NCI-H524 treated with DMSO at 0.1 percent for 48 hours (cell line): ENCODE measurements at regions not wholly inside any gene's neighbourhood (a gene's known extent, or its start where the extent isn't known, plus 50 kb on each side); places are given as distances from the start of the nearest gene placed in this dataset.

Source experiments
- DNase-seq: peaks from one replicate; lab custom pipeline; 2025; lab: John Stamatoyannopoulos, UW

DNA sequence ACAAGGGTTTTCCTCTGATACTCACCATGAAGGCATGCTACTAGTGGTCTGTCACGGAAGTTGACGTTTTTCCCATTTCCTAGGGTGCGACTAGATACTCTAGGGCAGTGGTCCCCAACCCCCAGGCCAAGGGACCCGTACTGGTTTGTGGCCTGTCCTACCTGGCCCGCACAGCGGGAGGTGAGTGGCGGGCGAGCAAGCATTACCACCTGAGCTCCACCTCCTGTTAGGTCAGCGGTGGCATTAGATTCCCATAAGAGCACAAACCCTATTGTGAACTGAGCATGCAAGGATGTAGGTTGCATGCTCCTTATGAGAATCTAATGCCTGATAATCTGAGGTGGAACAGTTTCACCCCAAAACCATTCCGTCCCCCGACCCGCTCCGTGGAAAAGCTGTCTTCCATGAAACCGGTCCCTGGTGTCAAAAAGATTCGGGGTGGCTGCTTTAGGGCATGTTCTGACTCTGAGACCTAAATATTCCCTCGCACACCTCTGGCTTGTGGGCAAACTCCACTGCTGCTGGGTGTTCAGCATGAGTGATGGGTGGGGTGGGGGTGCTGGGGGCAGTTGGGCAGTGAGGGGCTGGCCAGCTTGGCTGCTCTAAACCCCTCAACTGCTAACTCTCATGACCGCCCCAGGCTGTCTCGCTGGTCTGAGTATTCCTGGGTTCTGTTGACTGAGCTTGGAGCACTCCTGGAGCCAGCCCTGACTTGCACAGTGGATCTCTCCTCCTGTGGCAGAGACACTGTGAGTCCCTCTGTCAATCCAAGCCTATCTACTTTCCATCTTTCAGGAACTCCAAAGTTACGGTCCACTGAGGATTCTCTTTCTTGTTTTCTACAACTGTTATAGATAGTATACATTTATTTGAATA is 78.3 kb upstream of the NEK6 start:
- DNase-seq, result no peak

DNA sequence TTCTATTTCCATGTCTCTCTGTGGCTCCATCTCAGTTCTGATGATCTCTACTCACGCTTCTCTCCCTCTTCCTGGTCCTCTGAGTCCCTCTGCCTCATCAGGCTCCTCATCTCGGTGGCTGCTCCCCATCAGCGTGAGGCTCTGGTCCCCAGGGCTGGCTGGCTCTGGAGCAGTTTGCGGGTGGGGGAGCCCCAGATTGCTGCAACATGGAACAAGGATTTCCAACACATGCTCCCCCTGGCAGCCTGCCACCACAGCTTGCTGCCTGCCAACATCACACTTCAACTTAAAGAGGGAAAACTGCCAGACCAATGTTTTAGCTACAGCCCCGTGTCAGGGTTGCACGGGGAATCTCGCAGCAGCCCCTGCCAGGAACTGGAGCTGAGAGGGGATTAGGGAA is 77.2 kb upstream of the NEK6 start:
- DNase-seq, result peak; percentile 14

DNA sequence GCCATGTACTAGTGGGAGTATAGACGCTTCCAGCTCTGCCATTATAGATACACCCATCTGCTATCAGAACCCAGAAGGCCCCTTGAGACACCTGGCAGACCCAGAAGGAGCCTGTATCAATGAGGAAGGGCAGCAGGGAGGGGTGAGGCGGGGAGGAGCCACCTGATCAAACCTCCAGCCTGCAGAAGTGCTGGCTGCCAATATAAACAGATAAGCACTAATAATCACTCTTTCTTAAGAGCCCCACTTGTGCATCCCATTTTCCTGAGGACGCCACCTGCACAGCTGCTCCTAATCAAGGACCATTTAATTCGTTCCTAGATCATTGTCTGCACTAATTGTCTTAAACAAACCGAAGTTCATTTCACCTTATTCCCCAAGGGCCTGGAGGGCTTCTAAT is 75.0 kb upstream of the NEK6 start:
- peak; percentile 100 for DNase-seq

DNA sequence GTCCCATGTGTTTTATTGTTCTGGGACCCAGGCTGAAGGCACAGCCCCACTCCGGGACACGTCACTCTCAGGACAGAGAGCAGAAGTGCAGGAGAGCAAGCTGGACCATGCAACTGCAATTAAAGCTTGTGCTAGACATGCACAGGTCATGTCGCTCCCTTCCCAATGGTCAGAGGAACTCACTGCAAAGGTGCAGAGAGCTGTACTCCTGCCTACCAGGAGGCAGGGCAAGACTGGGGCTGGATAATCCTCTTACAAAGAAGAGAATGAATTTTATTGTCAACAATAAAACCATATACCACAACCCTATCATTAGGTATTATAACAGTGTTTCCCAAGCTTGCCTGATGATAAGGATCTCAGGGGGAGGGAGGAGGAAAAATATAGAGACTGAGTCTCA is 74.0 kb upstream of the NEK6 start:
- DNase-seq, result no peak

DNA sequence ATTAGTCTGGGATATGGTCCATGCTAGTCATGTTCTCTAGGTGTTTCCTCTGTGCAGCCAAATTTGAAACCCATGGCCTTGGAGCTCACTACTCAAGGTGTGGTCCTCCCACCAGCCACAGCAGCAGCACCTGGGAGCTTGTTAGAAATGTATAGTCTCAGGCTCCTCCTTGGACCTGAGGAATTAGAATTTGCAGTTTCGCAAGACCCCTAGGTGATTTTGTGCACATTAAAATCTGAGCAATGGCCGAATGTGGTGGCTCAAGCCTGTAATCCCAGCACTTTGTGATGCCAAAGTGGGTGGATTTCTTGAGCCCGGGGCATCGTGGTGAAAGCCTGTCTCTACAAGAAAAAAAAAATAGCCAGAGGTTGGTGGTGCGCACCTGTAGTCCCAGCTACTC is 72.3 kb upstream of the NEK6 start:
- DNase-seq, result no peak

DNA sequence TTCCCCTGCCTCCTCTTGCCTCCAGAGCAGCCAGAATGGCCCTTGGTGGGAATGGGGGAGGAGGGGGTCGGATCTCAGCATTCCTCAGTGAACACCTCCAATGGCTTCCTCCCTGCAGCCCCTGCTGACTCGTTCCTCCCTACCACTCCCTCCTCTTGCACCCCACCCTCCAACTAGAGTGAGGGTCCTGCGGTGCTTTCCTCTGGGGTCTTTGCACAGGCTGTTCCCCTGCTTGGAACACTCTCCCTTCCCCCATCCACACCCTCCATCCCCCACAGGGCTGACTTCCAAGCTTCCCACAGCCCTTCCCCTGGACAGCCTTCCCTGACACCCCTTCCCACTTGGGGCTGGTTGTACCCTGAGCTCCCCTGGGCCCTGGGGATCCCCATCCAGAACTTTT is 70.4 kb upstream of the NEK6 start:
- DNase-seq, result no peak

DNA sequence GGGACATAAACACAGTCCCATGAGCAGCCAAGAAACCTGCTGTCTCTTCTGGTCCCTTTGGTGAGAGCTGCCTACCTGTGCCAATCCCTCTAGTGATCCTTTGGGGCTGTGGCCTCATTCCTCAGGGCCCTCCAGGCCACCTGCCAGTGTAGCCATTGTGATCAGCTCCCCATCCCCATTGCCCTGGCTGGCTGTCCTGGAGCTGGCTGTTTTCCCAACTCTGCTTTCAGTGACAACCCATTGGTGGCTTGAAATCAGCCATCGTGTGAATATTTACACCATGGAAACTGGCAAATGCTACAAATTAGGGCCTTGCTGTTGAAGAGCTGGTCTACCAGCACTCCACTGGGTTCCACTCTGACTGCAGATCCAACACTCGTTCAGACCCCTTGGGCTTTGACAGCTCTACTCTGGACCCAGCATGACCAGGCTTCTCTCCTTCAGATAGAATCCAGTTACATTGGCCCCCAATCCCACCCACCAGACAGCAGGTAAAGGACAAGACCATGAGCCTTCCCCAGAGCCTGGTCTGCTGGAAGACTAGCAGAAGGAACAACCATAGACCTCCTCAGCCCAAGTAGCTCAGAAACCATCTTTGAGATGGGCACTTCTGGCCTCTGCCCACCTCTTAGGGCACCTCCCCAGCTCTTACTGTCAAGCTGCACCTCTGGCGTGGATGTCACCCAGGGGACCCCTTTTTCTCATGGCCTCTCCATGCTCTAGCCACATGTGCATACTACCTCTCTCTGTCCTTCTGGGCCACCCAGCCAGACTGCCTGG is 69.2 kb upstream of the NEK6 start:
- DNase-seq, result no peak

DNA sequence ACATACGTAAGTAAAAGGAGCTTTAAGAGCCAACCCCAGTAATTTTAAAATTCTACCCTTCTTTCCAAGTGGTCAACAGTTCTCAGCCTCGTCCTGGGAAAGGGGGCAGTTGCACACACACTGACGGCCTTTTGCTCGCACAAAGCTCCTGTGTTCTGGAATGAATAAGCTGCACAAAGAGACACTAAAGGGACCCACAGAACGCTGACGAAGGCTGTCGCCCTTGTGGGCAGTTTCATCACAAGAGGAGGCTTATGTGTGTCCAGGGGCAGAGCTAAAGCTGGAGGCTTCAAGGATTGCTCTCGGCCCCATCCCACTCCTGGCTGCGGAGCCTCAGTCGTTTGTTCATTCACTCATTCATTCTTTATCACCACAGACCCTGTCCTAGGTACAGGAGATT is 67.0 kb upstream of the NEK6 start:
- DNase-seq, result no peak

DNA sequence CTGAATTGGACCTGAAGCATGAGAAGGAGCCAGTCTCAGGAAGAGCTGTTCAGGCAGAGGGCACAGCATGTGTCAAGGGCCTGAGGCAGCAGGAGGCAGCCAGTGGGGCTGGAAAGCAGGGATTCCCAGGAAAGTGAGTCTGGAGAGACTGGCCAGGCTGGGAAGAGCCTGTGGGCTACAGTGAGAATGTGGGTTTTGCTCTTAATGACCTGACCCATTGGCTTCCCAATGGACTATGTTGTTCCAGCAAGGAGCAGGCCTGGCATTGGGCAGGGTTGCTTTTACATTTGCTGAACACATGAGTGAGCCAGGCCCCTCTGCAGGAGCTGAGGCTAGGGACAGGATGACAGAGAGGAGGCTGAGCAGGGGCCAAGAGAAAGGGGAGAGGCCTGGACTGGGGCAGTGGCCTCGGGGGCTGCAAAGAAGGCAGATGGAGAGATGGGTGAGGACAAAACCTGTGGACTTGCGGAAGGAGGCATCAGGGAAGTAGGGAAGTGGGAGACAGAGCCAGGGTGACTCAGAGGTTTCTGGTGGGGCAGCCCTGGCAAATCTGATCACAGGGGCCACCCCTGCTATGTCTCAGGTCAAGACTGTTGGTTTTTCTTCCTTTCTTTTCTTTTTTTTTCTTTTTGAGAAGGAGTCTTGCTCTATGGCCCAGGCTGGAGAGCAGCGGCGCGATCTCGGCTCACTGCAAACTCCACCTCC is 65.9 kb upstream of the NEK6 start:
- DNase-seq, result no peak

DNA sequence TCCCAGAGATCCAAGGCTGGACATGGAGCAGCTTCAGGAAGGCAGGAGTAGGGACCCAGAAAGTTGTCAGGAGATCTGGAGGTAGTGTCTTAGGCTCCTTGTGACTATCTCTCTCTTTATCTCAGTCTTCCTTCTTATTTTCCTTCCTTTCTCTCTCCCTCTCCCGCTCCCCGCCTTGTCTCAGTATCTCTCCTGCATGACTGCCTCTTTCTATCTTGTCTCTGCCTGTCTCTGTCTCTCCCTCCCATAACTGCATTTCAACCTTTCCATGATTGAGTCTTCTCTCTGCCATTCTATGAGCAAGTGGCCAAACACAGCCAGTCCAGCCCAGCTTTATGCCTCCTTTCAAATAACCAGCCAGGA is 61.0 kb upstream of the NEK6 start:
- no peak for DNase-seq

DNA sequence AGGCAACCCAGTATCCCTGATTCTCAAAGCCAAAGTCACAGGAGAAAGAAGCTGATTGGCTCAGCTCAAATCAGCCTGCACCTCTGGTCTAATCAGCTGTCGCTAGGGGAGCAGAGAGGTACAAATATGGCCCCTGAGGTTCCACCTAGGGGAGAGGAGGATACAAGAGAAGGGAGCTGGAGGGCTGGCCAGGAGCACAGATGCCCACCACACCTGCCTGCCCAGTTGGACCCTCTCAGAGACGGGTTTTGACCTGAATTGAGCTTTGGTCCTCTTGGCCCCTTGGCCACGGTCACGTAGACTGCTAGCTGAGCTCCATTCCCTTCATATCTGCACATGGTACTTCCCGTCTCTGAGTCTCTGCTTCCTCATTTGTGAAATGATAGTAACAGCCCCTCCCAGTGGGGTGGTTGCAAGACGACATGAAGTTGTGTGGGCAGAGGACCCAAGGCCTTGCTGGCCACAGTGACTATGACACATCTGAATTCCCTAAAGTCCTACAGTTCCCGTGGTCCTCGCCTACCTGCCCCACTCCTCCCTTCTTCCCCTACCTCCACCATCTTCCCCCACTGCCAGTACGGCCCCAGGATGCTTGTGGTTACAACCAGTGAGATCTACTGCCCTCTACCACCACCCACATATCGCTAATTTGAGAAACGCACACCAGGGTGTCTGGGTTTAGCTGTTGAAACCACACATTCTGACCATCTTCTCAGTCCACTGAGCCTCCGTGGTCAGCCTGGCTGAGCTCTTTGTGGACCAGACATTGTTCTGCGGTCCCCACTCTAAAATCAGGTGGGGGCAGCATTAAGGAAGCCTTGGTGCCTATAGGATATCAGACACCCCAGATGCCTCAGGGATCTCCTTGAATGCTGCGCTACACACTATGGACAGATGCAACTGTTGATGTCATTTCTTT is 60.3 kb upstream of the NEK6 start:
- DNase-seq, result no peak

DNA sequence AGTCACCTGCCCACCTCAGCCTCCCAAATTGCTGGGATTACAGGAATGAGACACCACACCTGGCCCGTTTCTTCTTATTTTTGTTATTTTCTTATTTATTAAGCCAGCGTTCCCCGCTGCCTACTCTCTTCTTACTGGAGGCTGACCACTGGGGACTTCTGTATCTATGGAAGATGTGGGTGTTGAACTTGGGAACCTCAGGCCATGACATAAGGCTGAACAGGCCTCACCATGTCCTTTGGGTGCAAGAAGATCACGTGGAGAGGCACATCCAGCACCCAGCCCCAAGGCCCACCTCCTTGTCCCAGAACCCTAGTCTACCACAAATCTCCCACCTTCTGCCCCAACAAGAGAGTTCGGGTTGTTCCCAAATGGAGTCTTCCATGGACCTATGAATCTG is 59.4 kb upstream of the NEK6 start:
- DNase-seq, result no peak

DNA sequence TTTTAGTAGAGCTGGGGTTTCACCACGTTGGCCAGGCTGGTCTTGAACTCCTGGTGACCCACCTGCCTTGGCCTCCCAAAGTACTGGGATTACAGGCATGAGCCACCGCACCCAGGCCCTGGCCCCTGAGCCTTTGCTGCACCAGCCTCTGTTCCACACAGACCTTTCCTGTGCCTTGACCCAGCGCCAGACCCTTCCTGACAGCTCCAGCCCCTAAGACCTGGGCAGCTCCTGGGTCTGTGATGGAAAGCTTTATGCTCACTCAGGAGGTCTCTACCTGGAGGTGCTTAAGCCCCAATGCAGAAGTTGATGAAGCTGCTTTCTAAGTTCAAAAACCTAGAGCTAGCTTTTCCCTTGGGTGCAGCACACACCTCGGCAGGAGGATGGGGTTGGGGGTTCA is 58.8 kb upstream of the NEK6 start:
- DNase-seq, result no peak

DNA sequence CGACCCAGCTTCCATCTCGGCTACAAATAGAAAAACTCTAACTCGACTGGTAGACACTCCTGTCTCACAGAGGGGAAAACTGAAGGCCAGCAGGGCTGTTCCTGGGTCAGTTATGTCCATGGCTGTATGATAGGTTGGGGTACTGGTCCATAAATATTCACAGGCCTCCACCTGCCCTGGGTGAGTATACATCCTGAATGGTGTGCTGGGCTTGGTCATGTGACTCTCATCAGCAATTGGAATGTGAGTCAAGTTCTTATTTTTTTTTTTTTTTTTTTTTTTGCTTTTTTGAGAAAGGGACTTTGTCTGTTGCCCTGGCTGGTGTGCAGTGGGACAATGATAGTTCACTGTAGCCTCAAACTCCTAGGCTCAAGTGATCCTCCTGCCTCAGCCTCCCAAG is 58.3 kb upstream of the NEK6 start:
- no peak for DNase-seq

DNA sequence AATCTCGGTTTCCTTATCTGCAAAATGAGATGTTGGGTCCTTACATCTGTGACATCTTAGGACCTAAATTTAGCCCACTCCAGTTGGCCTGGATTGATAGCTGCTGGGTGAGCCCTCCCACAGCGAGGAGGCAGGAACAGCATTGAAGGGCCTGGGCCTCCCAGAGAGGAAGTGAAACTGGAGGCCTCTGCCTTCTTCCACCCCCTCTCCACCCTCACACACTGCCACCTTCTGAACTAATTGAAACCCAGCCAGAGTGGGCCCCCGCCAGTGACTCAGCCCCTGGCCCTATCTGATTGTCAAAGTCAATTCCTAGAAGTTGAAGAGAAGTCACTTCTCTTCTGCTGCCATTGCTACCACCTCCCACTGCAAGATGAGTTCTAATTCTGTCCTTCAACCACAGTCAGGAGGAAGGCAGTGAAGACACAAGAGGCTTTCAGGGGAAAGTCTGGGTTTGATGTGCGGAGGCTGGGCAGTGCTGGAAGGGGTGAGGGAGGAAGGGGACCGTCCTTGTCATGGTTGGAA is 55.2 kb upstream of the NEK6 start:
- DNase-seq, result no peak

DNA sequence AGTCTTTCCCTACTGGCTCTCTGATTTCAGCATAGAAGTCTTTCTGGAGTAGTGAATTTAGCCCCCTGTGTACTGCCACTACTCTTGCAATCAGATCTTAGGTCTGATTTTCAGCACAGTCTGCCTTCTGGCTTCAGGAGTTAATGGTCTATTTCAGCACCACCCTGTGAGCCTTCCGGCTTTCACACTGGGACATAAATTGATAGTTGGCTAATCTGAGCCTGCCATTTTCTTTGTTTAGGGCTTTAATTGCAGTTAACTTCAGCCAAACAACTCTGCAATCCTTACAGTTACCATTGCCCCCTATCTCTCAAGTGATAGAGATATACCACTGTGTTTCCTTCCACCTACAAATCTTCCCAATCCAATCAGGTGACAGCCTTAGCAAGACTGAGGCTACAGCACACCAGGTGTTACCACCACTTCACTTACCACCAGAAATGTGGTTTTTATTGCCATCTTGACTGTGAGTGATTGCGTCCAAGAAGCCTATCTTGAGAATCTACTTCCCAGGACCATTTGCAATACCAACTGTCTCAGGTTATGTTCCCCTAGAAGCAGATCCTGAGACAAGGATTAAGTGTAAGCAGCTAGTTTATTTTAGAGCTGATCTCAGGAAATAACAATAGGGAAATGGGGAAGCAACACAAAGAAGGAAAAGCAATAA is 51.9 kb upstream of the NEK6 start:
- DNase-seq, result no peak

DNA sequence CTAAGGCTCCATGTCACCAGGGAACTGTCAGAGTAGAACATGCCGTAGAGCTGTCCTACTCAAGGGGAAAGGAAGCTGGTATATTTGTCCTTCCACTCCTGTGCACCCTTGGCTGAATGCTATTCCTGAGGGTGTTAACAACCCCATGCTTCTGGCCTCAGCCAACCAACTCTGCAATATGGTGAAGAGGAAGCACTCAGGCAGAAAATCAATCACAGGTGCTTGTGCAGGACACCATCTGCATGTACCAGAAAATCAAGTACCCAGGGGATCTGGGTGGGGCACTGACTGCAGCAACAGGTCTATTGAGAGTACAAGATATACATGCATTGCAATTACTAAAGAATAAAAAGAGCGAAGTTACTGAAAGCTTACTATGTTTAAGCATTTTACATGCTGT is 51.4 kb upstream of the NEK6 start:
- DNase-seq, result peak; percentile 35
